Left lung (tissue), 4 donors: ENCODE measurements at regions not wholly inside any gene's neighbourhood (a gene's known extent, or its start where the extent isn't known, plus 50 kb on each side); places are given as distances from the start of the nearest gene placed in this dataset.

Experiments
- ATAC-seq: fragments of 200-7000 bp; cut with Tn5 transposase; one replicate; pipeline ENCODE4 v1.9.1; 2020; ENCODE audit warnings: moderate library complexity
- DNase-seq, 4 donors: peaks; one replicate each; pipeline ENCODE4 v3.0.0-alpha.2; 2013 to 2020
- H3K27ac ChIP-seq, 2 donors: fragments of 200-600 bp; sonication (generic) in 1 of 2; one replicate each; pipeline versions ENCODE4 v1.5.0 to v1.8.0; 2020 to 2021
- H3K27me3 ChIP-seq, 2 donors: fragments of 200-600 bp; sonication (generic) in 1 of 2; one replicate each; pipeline versions ENCODE4 v1.5.0 to v1.8.0; 2020 to 2021
- H3K36me3 ChIP-seq, 2 donors: fragments of 200-600 bp; sonication (generic) in 1 of 2; one replicate each; pipeline versions ENCODE4 v1.5.0 to v1.8.0; 2020 to 2021
- H3K4me1 ChIP-seq, 2 donors: fragments of 200-600 bp; one replicate each; pipeline ENCODE4 v1.8.0; 2021
- H3K4me3 ChIP-seq, 2 donors: fragments of 200-600 bp; sonication (generic) in 1 of 2; one replicate each; pipeline versions ENCODE4 v1.5.0 to v1.8.0; 2020 to 2021; ENCODE audit warnings: mild to moderate bottlenecking in 1 of 2
- H3K9me3 ChIP-seq, 2 donors: fragments of 200-600 bp; sonication (generic) in 1 of 2; one replicate each; pipeline versions ENCODE4 v1.5.0 to v1.8.0; 2020 to 2021
- CTCF ChIP-seq, 2 donors: fragments of 200-600 bp; sonication (generic) in 1 of 2; IDR thresholded peaks; one replicate each; pipeline versions ENCODE4 v1.5.0 to v1.8.0; 2021; ENCODE audit warnings: antibody characterized with exemption in 2 of 2
- intact Hi-C, 2 donors: fragments of 100-400 bp; cut with DNase I; formaldehyde crosslinking; loops; one replicate each; pipeline versions ENCODE4 v1.11.2 to v1.14.2; 2022
- donor health status: DM: no; HTN: yes; CAD: no.
- donor health status: DM: no; HTN: no; CAD: no.

GRCh38 chr7:159272739-159273138 is 128.1 kb upstream of the VIPR2 start:
- H3K4me1 ChIP-seq, result no peaks in the 10 kb centered on the region
- no peaks in the 10 kb centered on the region for H3K36me3 ChIP-seq
- TF ChIP-seq CTCF (IDR thresholded peaks at IDR 0.05), result no peak
- H3K27ac ChIP-seq, result no peak overlapping the region
- peaks cover 0 to 31% of the 10 kb centered on the region in 2 donors for H3K9me3 ChIP-seq
- no peak for DNase-seq
- H3K27me3 ChIP-seq, result no peaks in the 10 kb centered on the region
- no peak overlapping the region for H3K4me3 ChIP-seq
- no peak for ATAC-seq
- intact Hi-C loops, result no loop called here

DNA sequence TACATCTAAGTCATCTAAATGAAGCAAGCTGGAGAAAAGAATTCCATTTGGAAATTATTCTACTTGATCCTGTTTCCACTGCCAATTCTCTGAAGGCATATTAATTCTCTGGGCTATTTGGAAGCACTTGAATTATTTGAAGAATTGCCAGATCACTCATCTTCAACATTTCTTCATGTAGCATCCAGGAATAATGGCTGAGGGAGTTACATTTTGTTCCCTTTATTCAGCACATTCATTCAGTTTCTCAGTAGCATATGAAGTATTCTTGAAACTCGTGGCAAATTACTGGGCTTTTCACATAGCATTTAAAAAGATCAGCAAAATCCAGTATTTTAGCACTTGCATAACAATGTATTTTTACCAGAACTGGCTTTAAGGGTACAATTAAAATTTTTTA is 127.1 kb upstream of the VIPR2 start:
- Histone ChIP-seq H3K27ac (no peak overlapping the region), H3K4me3 (no peak overlapping the region), H3K36me3 (no peaks in the 10 kb centered on the region), H3K4me1 (no peaks in the 10 kb centered on the region), H3K27me3 (no peaks in the 10 kb centered on the region), H3K9me3 (peaks cover 0 to 31% of the 10 kb centered on the region in 2 donors)
- ATAC-seq (no peak), DNase-seq (no peak)
- no peak for TF ChIP-seq CTCF (IDR thresholded peaks at IDR 0.05)
- intact Hi-C loops, result no loop called here

DNA sequence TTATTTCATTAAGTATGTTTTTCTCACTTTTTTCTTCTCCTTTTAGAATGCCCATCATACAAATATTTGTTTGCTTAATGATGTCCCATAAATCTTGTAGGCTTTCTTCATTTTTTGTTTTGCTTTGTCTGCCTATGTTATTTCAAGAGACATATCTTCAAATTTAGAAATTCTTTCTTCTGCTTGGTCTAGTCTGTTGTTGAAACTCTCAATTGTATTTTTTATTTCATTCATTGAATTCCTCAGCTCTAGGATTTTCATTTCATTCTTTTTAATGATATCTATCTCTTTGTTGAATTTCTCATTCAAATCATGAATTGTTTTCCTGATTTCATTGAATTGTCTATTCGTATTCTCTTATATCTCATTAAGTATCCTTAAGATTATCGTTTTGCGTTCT is 125.1 kb upstream of the VIPR2 start:
- intact Hi-C loops, result no loop called here
- no peak for TF ChIP-seq CTCF (IDR thresholded peaks at IDR 0.05)
- no peaks in the 10 kb centered on the region for H3K4me1 ChIP-seq
- H3K9me3 ChIP-seq, result peaks cover 0 to 31% of the 10 kb centered on the region in 2 donors
- ATAC-seq (no peak), DNase-seq (no peak)
- no peaks in the 10 kb centered on the region for H3K27me3 ChIP-seq
- H3K27ac ChIP-seq, result no peak overlapping the region
- no peak overlapping the region for H3K4me3 ChIP-seq
- H3K36me3 ChIP-seq, result no peaks in the 10 kb centered on the region

DNA sequence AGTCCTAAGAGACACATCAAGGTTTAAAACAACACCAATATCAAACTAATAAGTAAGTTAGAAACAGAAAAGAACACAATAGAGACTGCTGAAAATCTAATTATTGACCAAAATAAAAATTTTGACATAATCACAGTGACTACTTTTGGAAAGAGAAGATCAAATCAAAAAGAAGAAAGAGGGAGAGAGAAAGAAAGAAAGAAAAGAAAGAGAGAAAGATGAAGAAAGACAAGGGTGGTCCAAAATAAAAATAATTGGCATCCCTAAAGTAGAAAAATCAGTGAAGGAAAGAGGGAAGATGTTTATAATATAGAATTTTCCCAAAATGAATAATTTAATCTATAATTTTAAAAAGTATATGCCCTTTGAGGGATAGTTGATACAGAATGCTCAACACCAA is 118.8 kb upstream of the VIPR2 start:
- ATAC-seq (no peak), DNase-seq (no peak)
- Histone ChIP-seq H3K27ac (no peak overlapping the region), H3K4me1 (no peaks in the 10 kb centered on the region), H3K9me3 (peaks cover 0 to 13% of the 10 kb centered on the region in 2 donors), H3K27me3 (no peaks in the 10 kb centered on the region), H3K36me3 (no peaks in the 10 kb centered on the region), H3K4me3 (no peak overlapping the region)
- TF ChIP-seq CTCF (IDR thresholded peaks at IDR 0.05), result no peak
- intact Hi-C loops, result no loop called here

GRCh38 chr7:159253657-159254056 is 109.0 kb upstream of the VIPR2 start:
- DNase-seq, result no peak
- H3K4me3 ChIP-seq, result no peak overlapping the region
- no peak for TF ChIP-seq CTCF (IDR thresholded peaks at IDR 0.05)
- H3K9me3 ChIP-seq, result no peaks in the 10 kb centered on the region
- H3K4me1 ChIP-seq, result no peaks in the 10 kb centered on the region
- H3K36me3 ChIP-seq, result no peaks in the 10 kb centered on the region
- H3K27ac ChIP-seq, result no peak overlapping the region
- intact Hi-C loops, result no loop called here
- H3K27me3 ChIP-seq, result no peaks in the 10 kb centered on the region
- ATAC-seq, result no peak
